B cell (primary cell): ENCODE measurements at regions not wholly inside any gene's neighbourhood (a gene's known extent, or its start where the extent isn't known, plus 50 kb on each side); places are given as distances from the start of the nearest gene placed in this dataset.

Experiments used
- ATAC-seq: fragments of 200-7000 bp; cut with Tn5 transposase; one replicate; pipeline ENCODE4 v1.10.0; 2021; ENCODE audit warnings: low read depth, mild to moderate bottlenecking, moderate number of reproducible peaks, moderate library complexity
- CTCF ChIA-PET: fragments of 350-600 bp; sonication (Branson Sonifier 250); formaldehyde crosslinking; loops from one replicate; lab custom pipeline; 2021; ENCODE audit warnings: antibody characterized with exemption, inconsistent platforms; lab: Charles Lee
- POLR2A ChIA-PET: fragments of 350-600 bp; sonication (Branson Sonifier 250); formaldehyde crosslinking; loops from one replicate; lab custom pipeline; 2021; ENCODE audit warnings: antibody characterized with exemption; lab: Charles Lee
- DNase-seq: peaks from one replicate; pipeline ENCODE4 v3.0.0; 2013
- H2AFZ ChIP-seq: 2 replicates; pipeline ENCODE4 v1.6.1; 2012; ENCODE audit warnings: mild to moderate bottlenecking, low read depth, low read length; ENCODE audit not compliant: insufficient read depth, poor library complexity, severe bottlenecking
- H3K27ac ChIP-seq, 2 donors: 1 replicate in 1 of 2; 2 replicates in 1 of 2; pipeline ENCODE4 v1.5.1; 2012 to 2013; ENCODE audit warnings: low read length in 2 of 2, mild to moderate bottlenecking in 2 of 2, moderate library complexity in 1 of 2
- H3K27me3 ChIP-seq, 4 experiments: fragments of 200-600 bp in 1 of 4; sonication (generic) in 1 of 4; replicated peaks in 1 of 4; 1 replicate in 2 of 4; 2 replicates in 2 of 4; pipeline versions ENCODE4 v1.6.1 to v1.7.0; 2013 to 2016; ENCODE audit warnings: low read length in 3 of 4, mild to moderate bottlenecking in 2 of 4, mixed read lengths in 1 of 4, moderate library complexity in 1 of 4; ENCODE audit not compliant: insufficient read depth in 4 of 4, control insufficient read depth in 3 of 4; ENCODE audit errors: control extremely low read depth in 1 of 4
- H3K36me3 ChIP-seq, 2 experiments: replicated peaks in 1 of 2; 1 replicate in 1 of 2; 2 replicates in 1 of 2; pipeline versions ENCODE4 v1.6.1 to v1.7.1; 2013; ENCODE audit warnings: low read length in 1 of 2; ENCODE audit not compliant: insufficient read depth in 2 of 2, control insufficient read depth in 1 of 2; ENCODE audit errors: control extremely low read depth in 1 of 2, extremely low read depth in 1 of 2
- H3K4me1 ChIP-seq, 2 donors: fragments of 200-600 bp in 1 of 2; sonication (generic) in 1 of 2; 1 replicate in 1 of 2; 2 replicates in 1 of 2; pipeline versions ENCODE4 v1.5.1 to v1.6.1; 2013 to 2017; ENCODE audit warnings: low read length in 2 of 2; ENCODE audit not compliant: control insufficient read depth in 2 of 2, insufficient read depth in 2 of 2
- H3K4me2 ChIP-seq: replicated peaks from 2 replicates; pipeline ENCODE3; 2012; ENCODE audit warnings: mild to moderate bottlenecking, low read depth, low read length; ENCODE audit not compliant: poor library complexity, severe bottlenecking
- H3K4me3 ChIP-seq, 5 experiments: fragments of 200-600 bp in 1 of 5; sonication (generic) in 1 of 5; 1 replicate in 3 of 5; 2 replicates in 2 of 5; pipeline versions ENCODE4 v1.5.1 to v1.7.0; 2011 to 2016; ENCODE audit warnings: low read length in 4 of 5, mild to moderate bottlenecking in 4 of 5, low read depth in 2 of 5, control low read depth in 1 of 5, moderate library complexity in 1 of 5; ENCODE audit not compliant: insufficient read depth in 1 of 5; ENCODE audit errors: control extremely low read depth in 1 of 5, extremely low read depth in 1 of 5
- H3K79me2 ChIP-seq: fragments of 200-600 bp; sonication (generic); one replicate; pipeline ENCODE4 v1.6.0; 2016; ENCODE audit warnings: low read length; ENCODE audit not compliant: control insufficient read depth, insufficient read depth
- H3K9ac ChIP-seq: fragments of 200-600 bp; sonication (generic); 2 replicates; pipeline ENCODE4 v1.6.1; 2017; ENCODE audit warnings: mild to moderate bottlenecking, low read length, moderate library complexity
- H3K9me3 ChIP-seq, 3 donors: one replicate each; pipeline versions ENCODE4 v1.6.1 to v1.7.1; 2013; ENCODE audit warnings: low read length in 2 of 3; ENCODE audit not compliant: control insufficient read depth in 2 of 3, insufficient read depth in 1 of 3; ENCODE audit errors: control extremely low read depth in 1 of 3
- H4K20me1 ChIP-seq: 2 replicates; pipeline ENCODE4 v1.6.0; 2012; ENCODE audit warnings: mild to moderate bottlenecking, low read length; ENCODE audit not compliant: insufficient read depth, control insufficient read depth, poor library complexity, severe bottlenecking
- H3K27ac Mint-ChIP-seq: one replicate; pipeline ENCODE4 v1.8.0; 2021; ENCODE audit warnings: mixed read lengths
- H3K27me3 Mint-ChIP-seq: one replicate; pipeline ENCODE4 v1.8.0; 2021; ENCODE audit warnings: mixed read lengths
- H3K4me1 Mint-ChIP-seq: one replicate; pipeline ENCODE4 v1.8.0; 2021; ENCODE audit warnings: mixed read lengths
- H3K4me3 Mint-ChIP-seq: one replicate; pipeline ENCODE4 v1.8.0; 2021; ENCODE audit warnings: mixed read lengths
- H3K9me3 Mint-ChIP-seq: one replicate; pipeline ENCODE4 v1.8.0; 2022; ENCODE audit warnings: mixed read lengths; ENCODE audit not compliant: insufficient read depth
- CTCF ChIP-seq: fragments of 200-600 bp; IDR thresholded peaks from one replicate; pipeline ENCODE4 v1.8.0; 2022; ENCODE audit warnings: antibody characterized with exemption, mild to moderate bottlenecking
- EZH2 ChIP-seq: IDR thresholded peaks from 2 replicates; pipeline ENCODE4 v1.6.1; 2012; ENCODE audit warnings: borderline replicate concordance, low read depth, mild to moderate bottlenecking, moderate library complexity, low read length; ENCODE audit not compliant: insufficient read depth, poor library complexity, severe bottlenecking
- WGBS: methylation state at CpG from one replicate; pipeline ENCODE4 v1.1.5; 2013; ENCODE audit warnings: missing lambda C conversion rate; ENCODE audit not compliant: insufficient coverage; 5-methylcytosine and 5-hydroxymethylcytosine counted together
- intact Hi-C: fragments of 100-400 bp; cut with micrococcal nuclease; formaldehyde crosslinking; loops from one replicate; pipeline ENCODE4 v1.10.0; 2022

GRCh38 chr12:92300777-92301176 is 155.1 kb upstream of the BTG1 start:
- no peaks in the 10 kb centered on the region for H3K36me3 ChIP-seq
- ATAC-seq (no peak), DNase-seq (peak; percentile 22)
- intact Hi-C loops: loop anchor here (5.0 kb wide), 1 partner anchor 38 kb away; no protein-coding TSS in a partner anchor
- H3K4me1 ChIP-seq: peaks cover 26 to 29% of the 10 kb centered on the region in 2 donors
- peak overlapping the region; percentile 8 for H3K9ac ChIP-seq
- no peak overlapping the region for H3K27ac Mint-ChIP-seq
- no peaks in the 10 kb centered on the region for H3K27me3 Mint-ChIP-seq
- H3K79me2 ChIP-seq: peaks cover 12% of the 10 kb centered on the region
- no peaks in the 10 kb centered on the region for H3K27me3 ChIP-seq
- H3K4me2 ChIP-seq: peak overlapping the region; percentile 27
- no peak overlapping the region for H3K4me3 Mint-ChIP-seq
- no peaks in the 10 kb centered on the region for H3K9me3 Mint-ChIP-seq
- no peaks in the 10 kb centered on the region for H3K9me3 ChIP-seq
- H4K20me1 ChIP-seq: no peaks in the 10 kb centered on the region
- no CpG with 5 or more reads among the region's 2 CpGs for WGBS
- H3K4me3 ChIP-seq: no peak overlapping the region
- H2AFZ ChIP-seq: peak overlapping the region; percentile 6
- H3K4me1 Mint-ChIP-seq: peaks cover 22% of the 10 kb centered on the region
- POLR2A ChIA-PET: no interaction called here
- TF ChIP-seq EZH2 (no peak), CTCF (no peak)
- peak overlapping the region in 1 of 2 donors; percentile 53 for H3K27ac ChIP-seq
- CTCF ChIA-PET: no interaction called here

- no peaks in the 10 kb centered on the region for H3K36me3 ChIP-seq
- no peak overlapping the region for H3K27ac ChIP-seq
- peaks cover 22% of the 10 kb centered on the region for H3K4me1 Mint-ChIP-seq
- H4K20me1 ChIP-seq: no peaks in the 10 kb centered on the region
- ATAC-seq (no peak), DNase-seq (no peak)
- ChIA-PET CTCF (no interaction called here), POLR2A (no interaction called here)
- H3K27me3 ChIP-seq: no peaks in the 10 kb centered on the region
- no peak overlapping the region for H3K9ac ChIP-seq
- no peak overlapping the region for H3K4me2 ChIP-seq
- H3K79me2 ChIP-seq: peaks cover 12% of the 10 kb centered on the region
- 88% methylated on average over 3 of the region's 3 CpGs for WGBS
- H2AFZ ChIP-seq: no peak overlapping the region
- H3K4me3 ChIP-seq: no peak overlapping the region
- no peak overlapping the region for H3K27ac Mint-ChIP-seq
- H3K4me1 ChIP-seq: peaks cover 26 to 29% of the 10 kb centered on the region in 2 donors
- H3K9me3 Mint-ChIP-seq: no peaks in the 10 kb centered on the region
- H3K9me3 ChIP-seq: no peaks in the 10 kb centered on the region
- TF ChIP-seq CTCF (no peak), EZH2 (no peak)
- H3K4me3 Mint-ChIP-seq: no peak overlapping the region
- intact Hi-C loops: loop anchor here (5.0 kb wide), 1 partner anchor 37 kb away; no protein-coding TSS in a partner anchor
- no peaks in the 10 kb centered on the region for H3K27me3 Mint-ChIP-seq
These were observed 154.1 kb upstream of the BTG1 start for GRCh38 chr12:92299744-92300143.
